Stimulated activated CD4-positive, alpha-beta T cell treated with anti-CD3 and anti-CD28 coated beads, TNF-alpha, amount 100 ng/mL, for 48 hours (primary cell): ENCODE measurements at regions not wholly inside any gene's neighbourhood (a gene's known extent, or its start where the extent isn't known, plus 50 kb on each side); places are given as distances from the start of the nearest gene placed in this dataset.
"Not testable (repeated sequence)": the region's sequence is repeated elsewhere in the genome, so short reads cannot be mapped to it uniquely, and the experiment has no call there.

Source experiments
- DNase-seq, 3 donors: peaks; one replicate each; pipeline ENCODE4 v3.0.0-alpha.2; 2020; ENCODE audit warnings: low read depth in 3 of 3

GRCh38 chr4:74544655-74545361 lies 99.9 kb downstream of the AREG start:
- DNase-seq = no peak

GRCh38 chr4:74545448-74545847 lies 100.5 kb downstream of the AREG start:
- no peak for DNase-seq

DNA sequence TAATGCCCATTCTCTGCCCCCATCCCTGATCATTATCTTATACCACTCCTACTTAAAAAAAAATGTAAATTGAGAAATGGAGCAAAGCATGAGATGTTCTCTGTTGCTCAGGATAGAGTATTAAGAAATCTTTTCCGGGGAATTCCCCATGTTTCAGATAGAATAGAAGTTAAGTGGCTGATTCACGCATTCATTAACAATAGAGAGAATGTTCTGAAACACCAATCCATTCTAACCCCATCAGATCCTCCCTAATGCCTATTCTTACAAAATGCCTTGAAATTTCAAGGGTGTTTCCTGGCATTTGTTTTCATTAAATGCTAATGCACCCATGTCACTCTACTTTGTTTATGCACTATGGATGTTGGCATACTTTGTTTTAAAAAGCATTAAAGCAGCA lies 101.1 kb downstream of the AREG start:
- no peak for DNase-seq

DNA sequence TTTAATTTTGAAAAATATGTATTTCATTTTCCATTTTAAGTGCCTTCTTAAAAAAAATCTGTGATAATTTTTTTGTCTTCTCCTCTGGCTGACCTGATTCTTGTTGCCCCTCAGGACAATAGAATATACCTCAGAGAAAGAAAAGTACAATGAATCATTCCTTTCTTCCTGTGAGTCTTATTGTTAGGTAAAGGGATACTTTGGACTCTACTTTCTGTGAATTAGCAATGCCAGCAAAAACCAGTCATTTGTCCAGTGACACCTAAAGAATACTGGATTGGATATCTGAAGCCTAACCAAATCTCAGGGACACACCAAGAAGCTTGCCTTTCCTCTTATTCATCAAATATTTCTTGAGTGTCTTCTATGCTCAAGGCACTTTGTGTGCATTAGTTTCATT lies 102.1 kb downstream of the AREG start:
- no peak for DNase-seq

DNA sequence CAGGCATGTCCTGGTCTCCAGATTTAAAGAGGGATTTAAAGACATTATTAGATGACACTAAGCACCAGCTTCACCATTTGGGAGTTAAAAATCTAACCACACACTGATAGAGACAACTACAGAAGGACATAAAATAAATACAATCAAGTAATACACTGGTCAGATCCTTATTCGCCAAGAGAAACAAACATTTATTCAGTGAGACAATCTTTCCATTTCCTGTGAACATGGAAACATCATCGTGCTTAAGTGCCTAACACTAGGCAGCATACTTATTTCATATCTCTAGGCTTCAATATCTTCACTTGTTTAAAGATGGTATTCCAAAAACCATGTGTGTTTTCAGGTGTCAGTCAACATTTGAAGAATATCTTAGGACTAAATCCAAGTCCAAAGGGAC lies 103.6 kb downstream of the AREG start:
- DNase-seq = no peak

- DNase-seq = no peak
Measured at GRCh38 chr4:74549936-74550335, 105.0 kb downstream of the AREG start.

DNA sequence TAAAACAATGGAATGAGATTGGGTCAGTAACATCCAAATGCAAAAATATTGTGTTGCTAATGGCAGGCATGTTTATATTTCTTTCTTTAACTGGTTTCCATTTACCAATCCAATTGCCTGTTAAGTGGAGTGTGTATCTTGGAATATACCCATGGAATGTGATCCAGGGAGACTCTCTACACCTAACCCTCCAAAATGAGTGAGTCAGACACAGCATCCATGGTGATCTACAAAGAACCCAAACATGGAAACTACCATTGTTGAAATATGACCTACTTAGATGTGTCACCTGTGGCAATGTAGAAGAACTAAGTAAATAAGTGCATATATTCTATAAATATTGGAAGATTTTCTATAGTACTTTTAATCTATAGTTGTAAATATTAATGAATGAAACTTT lies 110.3 kb downstream of the AREG start:
- DNase-seq = no peak

DNA sequence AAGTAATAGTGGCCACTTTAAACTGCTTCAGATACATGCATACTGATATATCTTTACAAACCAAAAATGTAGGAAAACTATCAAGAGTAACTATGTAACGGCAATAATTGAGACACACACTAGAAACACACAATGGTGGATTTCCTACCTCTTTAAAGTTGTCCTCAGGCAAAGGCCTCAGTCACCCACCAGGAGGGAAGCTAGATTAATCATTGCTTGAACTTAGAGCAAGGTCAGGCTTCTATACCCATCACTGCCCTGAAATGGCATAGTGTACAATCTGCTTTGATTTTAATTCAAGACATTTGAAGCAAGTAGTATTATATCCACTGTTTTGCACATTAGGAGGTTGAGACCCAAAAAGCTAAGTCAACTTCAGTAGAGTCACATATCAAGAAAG lies 110.9 kb downstream of the AREG start:
- no peak for DNase-seq

GRCh38 chr4:74559853-74560252 lies 114.9 kb downstream of the AREG start:
- no peak for DNase-seq

- no peak for DNase-seq
Measured at GRCh38 chr4:74567981-74568380, 123.0 kb downstream of the AREG start.

DNA sequence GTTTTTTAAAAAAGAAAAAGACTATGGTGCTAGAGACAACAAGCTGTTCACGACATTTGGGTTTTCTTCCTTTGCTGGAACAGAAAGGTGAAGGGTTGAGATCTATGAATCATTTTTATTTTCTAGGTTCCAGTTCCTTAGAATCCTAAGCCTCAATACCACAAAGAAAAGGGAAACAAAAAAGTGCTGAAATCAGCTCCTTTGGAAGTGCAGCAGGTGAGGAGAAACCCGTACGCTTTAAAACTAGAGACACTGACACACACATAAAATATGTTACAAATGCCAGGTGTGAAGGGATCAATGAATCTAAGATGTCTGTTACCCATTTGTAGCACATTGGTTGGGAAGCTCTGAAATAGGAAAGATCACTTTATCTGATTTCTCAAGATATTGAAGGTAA lies 125.2 kb downstream of the AREG start:
- DNase-seq = no peak

DNA sequence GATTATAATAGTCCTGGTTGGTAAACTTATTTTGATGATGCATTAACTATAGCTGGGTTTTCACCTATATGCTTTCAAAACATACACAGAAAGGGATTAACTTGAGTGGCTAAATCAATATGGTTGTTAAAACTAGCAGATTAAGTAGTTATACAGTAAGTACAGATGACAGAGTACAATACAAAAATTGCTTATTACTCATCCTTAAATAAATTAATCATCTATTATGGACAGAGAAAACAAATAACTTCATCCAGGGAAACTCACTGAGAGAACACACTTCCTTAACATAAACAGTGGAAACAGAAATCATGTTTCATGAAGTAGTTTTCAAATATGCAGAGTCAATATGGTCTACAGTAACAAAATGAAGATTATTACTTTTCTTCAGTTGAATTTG lies 133.4 kb downstream of the AREG start:
- no peak for DNase-seq

GRCh38 chr4:74578865-74579264 lies 133.9 kb downstream of the AREG start:
- not testable (repeated sequence) for DNase-seq

- DNase-seq = no peak
Measured at GRCh38 chr4:74583089-74583700, 138.3 kb downstream of the AREG start.

DNA sequence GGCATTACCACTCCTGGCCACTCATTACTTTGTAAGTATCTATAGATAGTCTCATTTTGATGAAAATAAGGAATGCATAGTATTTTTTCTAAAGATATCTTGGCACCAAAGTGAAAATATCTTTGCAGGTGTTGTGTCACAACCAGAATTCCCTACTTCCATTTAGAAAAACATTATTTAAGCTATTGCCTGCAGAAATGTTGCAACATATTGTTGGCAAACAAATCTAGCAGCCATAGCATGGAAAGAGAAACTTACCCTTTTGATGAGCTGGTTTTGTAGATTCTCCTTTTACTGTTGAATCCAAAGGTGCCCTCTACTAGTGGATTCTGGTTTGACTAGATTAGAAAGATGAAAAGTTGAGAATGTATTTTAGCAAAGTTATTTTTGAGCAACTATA lies 138.8 kb downstream of the AREG start:
- DNase-seq = no peak

- no peak for DNase-seq
Measured at GRCh38 chr4:74588350-74588749, 143.4 kb downstream of the AREG start.

- no peak for DNase-seq
Measured at GRCh38 chr4:74590476-74590875, 145.5 kb downstream of the AREG start.

GRCh38 chr4:74598611-74599325 lies 153.8 kb downstream of the AREG start:
- DNase-seq = no peak

GRCh38 chr4:74603186-74603585 lies 158.2 kb downstream of the AREG start:
- DNase-seq = no peak

GRCh38 chr4:74608151-74608949 lies 163.4 kb downstream of the AREG start:
- DNase-seq = no peak

DNA sequence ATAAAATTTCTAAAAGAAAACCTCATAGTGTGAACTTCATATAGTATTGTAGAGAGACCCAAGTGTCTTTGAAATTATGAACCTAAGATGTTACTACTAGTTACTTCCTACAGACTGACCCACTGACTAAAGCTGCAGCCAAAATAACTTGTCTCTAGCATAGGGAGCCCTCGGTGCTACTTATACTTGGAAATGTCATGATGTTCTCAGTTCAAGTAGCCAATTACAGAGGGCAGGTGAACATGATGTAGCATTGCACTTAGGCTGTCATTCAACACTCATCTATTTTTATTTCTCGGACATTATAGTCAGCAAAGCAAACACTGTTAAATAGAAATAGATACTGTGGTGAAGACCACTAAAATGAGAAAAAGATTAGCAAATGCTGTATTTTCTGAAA lies 165.6 kb downstream of the AREG start:
- no peak for DNase-seq

DNA sequence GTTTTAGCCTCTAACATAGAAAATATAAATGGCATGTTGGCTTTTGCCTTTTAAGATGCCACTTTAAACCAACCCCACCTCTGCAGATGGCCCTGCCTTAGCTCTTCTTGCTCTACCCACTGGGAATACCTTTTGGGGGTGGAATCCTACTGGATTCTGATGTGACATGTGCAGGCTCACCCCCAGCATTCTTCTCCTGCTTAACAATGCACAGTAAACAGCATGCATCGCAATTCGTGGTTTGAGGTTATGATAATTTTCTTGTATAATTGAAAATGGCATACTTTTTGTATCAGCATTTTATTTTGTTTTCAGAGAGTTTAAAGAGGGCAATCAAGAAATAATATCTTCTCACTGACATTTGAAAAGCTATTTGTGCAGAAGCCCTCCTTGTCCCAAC lies 167.9 kb downstream of the AREG start:
- DNase-seq = no peak
